ENCODE measurements at regions not wholly inside any gene's neighbourhood (a gene's known extent, or its start where the extent isn't known, plus 50 kb on each side); places are given as distances from the start of the nearest gene placed in this dataset.

GRCh38 chr9:96050861-96051155, 175.3 kb downstream of the ERCC6L2 start:
- no peak for TF ChIP-seq EP300 (IDR thresholded peaks at IDR 0.05; ENCODE audit: low read depth)
- TF ChIP-seq, protein P1, sequence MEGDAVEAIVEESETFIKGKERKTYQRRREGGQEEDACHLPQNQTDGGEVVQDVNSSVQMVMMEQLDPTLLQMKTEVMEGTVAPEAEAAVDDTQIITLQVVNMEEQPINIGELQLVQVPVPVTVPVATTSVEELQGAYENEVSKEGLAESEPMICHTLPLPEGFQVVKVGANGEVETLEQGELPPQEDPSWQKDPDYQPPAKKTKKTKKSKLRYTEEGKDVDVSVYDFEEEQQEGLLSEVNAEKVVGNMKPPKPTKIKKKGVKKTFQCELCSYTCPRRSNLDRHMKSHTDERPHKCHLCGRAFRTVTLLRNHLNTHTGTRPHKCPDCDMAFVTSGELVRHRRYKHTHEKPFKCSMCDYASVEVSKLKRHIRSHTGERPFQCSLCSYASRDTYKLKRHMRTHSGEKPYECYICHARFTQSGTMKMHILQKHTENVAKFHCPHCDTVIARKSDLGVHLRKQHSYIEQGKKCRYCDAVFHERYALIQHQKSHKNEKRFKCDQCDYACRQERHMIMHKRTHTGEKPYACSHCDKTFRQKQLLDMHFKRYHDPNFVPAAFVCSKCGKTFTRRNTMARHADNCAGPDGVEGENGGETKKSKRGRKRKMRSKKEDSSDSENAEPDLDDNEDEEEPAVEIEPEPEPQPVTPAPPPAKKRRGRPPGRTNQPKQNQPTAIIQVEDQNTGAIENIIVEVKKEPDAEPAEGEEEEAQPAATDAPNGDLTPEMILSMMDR (IDR thresholded peaks at IDR 0.05) = no peak
